Large intestine (tissue), 3 donors: ENCODE measurements at regions not wholly inside any gene's neighbourhood (a gene's known extent, or its start where the extent isn't known, plus 50 kb on each side); places are given as distances from the start of the nearest gene placed in this dataset.

Experiments used
- DNase-seq, 2 donors: peaks; one replicate each; pipeline versions ENCODE4 v3.0.0 to v3.0.0-alpha.2; 2013
- H3K27ac ChIP-seq: one replicate; pipeline ENCODE4 v1.5.1; 2013; ENCODE audit warnings: low read length
- H3K27me3 ChIP-seq: 2 replicates; pipeline ENCODE4 v1.6.1; 2013; ENCODE audit warnings: low read length; ENCODE audit not compliant: control insufficient read depth, insufficient read depth
- H3K36me3 ChIP-seq: 2 replicates; pipeline ENCODE4 v1.6.1; 2013; ENCODE audit warnings: low read length; ENCODE audit not compliant: control insufficient read depth, insufficient read depth
- H3K4me1 ChIP-seq: one replicate; pipeline ENCODE4 v1.6.1; 2013; ENCODE audit warnings: low read length; ENCODE audit not compliant: control insufficient read depth, insufficient read depth
- H3K4me3 ChIP-seq: one replicate; pipeline ENCODE4 v1.5.1; 2013; ENCODE audit warnings: low read length
- H3K9me3 ChIP-seq: one replicate; pipeline ENCODE4 v1.6.1; 2013; ENCODE audit warnings: mild to moderate bottlenecking, low read depth, low read length, moderate library complexity; ENCODE audit not compliant: control insufficient read depth
- WGBS: methylation state at CpG from one replicate; pipeline ENCODE4 v1.1.5; 2013; ENCODE audit warnings: low lambda C conversion rate; ENCODE audit not compliant: insufficient coverage; 5-methylcytosine and 5-hydroxymethylcytosine counted together

DNA sequence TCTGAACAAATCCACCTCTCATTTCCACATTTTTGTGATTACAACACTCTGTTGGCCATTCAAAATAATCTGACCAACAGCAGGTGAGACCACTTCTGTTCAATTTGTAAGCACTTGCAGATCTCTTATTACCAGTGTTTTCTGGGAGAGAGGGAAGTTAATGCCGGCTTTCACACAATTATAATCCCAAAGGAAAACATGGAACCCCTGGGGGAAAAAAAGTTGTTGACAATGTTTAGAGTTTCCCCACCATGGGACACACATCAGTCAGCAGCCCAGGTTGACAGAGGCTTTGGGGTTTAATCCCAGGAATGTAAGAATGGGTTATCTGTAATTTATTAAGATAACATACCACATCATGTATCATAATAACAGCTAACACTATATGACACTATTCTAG lies 68.4 kb upstream of the TNFSF4 start:
- Histone ChIP-seq H3K27me3 (no peaks in the 10 kb centered on the region), H3K9me3 (no peaks in the 10 kb centered on the region), H3K36me3 (no peaks in the 10 kb centered on the region), H3K27ac (no peak overlapping the region), H3K4me3 (no peak overlapping the region), H3K4me1 (no peaks in the 10 kb centered on the region)
- DNase-seq: no peak
- no CpG with 5 or more reads among the region's 1 CpG for WGBS

DNA sequence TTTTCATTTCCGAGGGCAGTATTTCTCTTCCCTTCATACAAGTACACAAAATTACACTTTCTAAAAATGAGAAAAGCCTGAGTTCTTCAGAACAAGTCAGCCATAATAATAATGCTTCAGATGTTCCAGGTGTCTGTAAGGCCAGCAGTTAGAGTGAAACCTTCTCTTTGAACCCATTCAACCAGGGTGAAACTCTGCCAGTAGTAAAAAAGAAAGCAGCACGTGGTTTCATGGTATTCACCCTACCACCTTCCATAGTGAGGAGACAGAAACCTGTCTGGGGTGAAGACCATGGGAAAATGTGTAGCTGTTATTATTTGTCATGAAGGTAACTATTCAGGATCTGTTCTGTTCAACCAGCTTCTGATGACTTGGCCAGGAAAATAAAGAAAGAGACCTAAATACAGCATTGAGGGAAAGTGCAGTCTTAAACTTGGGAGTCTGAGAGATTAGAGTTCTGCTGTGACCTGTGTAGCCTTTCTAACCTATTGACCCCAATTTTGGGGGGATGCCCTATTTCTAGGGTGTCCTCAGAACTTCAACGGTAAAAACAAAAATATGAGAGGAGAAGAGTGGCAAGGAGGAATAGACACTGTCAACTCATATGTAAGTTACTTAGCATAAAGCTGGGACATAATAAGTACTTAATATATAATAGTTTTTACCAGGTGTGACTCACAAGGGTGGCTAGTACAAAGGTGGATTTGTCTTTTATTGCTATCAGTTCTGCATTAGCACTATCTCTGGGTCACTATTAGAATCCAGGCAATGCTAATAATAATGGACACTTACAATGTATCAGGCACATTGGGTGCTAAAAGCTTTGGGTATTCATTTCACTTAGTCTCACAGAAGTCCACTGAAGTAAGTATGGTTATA lies 70.0 kb upstream of the TNFSF4 start:
- WGBS: no CpG with 5 or more reads among the region's 3 CpGs
- Histone ChIP-seq H3K4me3 (no peak overlapping the region), H3K27ac (no peak overlapping the region), H3K9me3 (no peaks in the 10 kb centered on the region), H3K4me1 (no peaks in the 10 kb centered on the region), H3K36me3 (no peaks in the 10 kb centered on the region), H3K27me3 (no peaks in the 10 kb centered on the region)
- no peak for DNase-seq

- no peak for DNase-seq
- Histone ChIP-seq H3K36me3 (no peaks in the 10 kb centered on the region), H3K27ac (no peak overlapping the region), H3K4me1 (no peaks in the 10 kb centered on the region), H3K27me3 (no peaks in the 10 kb centered on the region), H3K9me3 (no peaks in the 10 kb centered on the region), H3K4me3 (no peak overlapping the region)
- 100% methylated on average over 2 of the region's 7 CpGs for WGBS
These were observed 73.9 kb upstream of the TNFSF4 start for GRCh38 chr1:173280899-173281660.

GRCh38 chr1:173285048-173285447 lies 77.9 kb upstream of the TNFSF4 start:
- Histone ChIP-seq H3K36me3 (no peaks in the 10 kb centered on the region), H3K27me3 (no peaks in the 10 kb centered on the region), H3K27ac (no peak overlapping the region), H3K9me3 (no peaks in the 10 kb centered on the region), H3K4me1 (no peaks in the 10 kb centered on the region), H3K4me3 (no peak overlapping the region)
- no peak for DNase-seq
- 100% methylated on average over 3 of the region's 3 CpGs for WGBS

GRCh38 chr1:173287785-173288184 lies 80.7 kb upstream of the TNFSF4 start:
- WGBS: no CpG with 5 or more reads among the region's 1 CpG
- no peaks in the 10 kb centered on the region for H3K4me1 ChIP-seq
- no peak overlapping the region for H3K4me3 ChIP-seq
- H3K27me3 ChIP-seq: no peaks in the 10 kb centered on the region
- no peak overlapping the region for H3K27ac ChIP-seq
- H3K9me3 ChIP-seq: no peaks in the 10 kb centered on the region
- DNase-seq: no peak
- H3K36me3 ChIP-seq: no peaks in the 10 kb centered on the region

- H3K4me1 ChIP-seq: no peaks in the 10 kb centered on the region
- WGBS: 83% methylated on average over 1 of the region's 1 CpG
- no peaks in the 10 kb centered on the region for H3K9me3 ChIP-seq
- no peak for DNase-seq
- H3K36me3 ChIP-seq: no peaks in the 10 kb centered on the region
- H3K4me3 ChIP-seq: no peak overlapping the region
- no peak overlapping the region for H3K27ac ChIP-seq
- no peaks in the 10 kb centered on the region for H3K27me3 ChIP-seq
These were observed 86.6 kb upstream of the TNFSF4 start for GRCh38 chr1:173293756-173294155.

DNA sequence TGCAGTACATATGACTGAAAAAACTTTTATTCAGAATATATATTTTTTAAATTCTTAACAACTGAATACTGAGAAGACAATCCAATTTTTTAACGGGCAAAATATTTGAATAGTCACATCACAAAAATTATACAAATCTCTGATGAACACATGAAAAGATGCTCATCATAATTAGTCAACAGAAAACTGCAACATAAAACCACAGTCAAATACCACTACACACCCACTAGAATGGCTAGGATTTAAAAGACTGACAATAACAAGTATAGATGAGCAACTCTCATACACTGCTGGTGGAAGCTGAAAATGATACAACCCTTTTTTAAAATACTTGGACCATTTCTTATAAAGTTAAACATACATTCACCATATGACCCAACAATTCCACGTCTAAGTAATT lies 87.7 kb upstream of the TNFSF4 start:
- no peak overlapping the region for H3K27ac ChIP-seq
- H3K4me1 ChIP-seq: no peaks in the 10 kb centered on the region
- no peaks in the 10 kb centered on the region for H3K27me3 ChIP-seq
- H3K4me3 ChIP-seq: no peak overlapping the region
- DNase-seq: no peak
- no peaks in the 10 kb centered on the region for H3K9me3 ChIP-seq
- WGBS: 100% methylated on average over 1 of the region's 2 CpGs
- H3K36me3 ChIP-seq: no peaks in the 10 kb centered on the region

DNA sequence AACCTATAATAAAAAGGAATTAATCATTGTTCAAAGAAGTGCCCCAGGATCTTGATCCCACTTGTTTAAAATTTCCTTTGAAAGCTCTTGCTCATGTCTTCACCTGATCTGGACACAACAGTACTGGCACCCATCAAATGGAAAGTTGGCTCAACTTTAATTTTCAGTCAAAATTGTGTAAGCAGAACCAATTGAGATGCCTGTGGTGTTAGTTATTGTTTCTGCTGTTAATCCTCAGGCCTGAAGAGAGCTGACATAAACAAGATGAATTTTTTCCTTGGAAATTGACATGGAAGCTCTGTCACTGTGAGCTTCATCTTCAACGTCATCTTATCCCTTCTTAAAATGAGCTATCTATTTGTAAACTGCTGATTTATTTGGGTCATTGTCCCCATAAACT lies 88.3 kb upstream of the TNFSF4 start:
- no peaks in the 10 kb centered on the region for H3K36me3 ChIP-seq
- no peaks in the 10 kb centered on the region for H3K4me1 ChIP-seq
- DNase-seq: no peak
- H3K27ac ChIP-seq: no peak overlapping the region
- H3K9me3 ChIP-seq: no peaks in the 10 kb centered on the region
- 60% methylated on average over 1 of the region's 1 CpG for WGBS
- H3K27me3 ChIP-seq: no peaks in the 10 kb centered on the region
- no peak overlapping the region for H3K4me3 ChIP-seq

DNA sequence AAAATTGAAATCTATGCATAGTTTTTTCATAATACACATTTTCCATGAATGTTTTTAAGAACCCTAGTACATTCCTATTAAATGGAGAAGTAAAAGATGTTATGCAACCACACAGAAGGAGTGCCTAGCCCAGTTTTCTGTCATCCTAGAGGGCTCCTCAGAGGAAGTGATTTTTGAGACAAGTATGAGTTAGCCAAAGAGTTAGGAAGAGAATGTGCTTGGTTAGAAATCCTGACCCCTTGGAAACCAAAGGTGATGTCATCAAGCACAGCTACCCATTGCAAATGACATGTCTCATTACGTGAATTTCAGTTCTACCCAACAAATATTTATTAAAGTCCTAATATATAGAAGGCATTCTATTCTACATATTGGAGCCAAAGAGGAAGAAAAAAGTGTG lies 88.9 kb upstream of the TNFSF4 start:
- no CpG with 5 or more reads among the region's 1 CpG for WGBS

GRCh38 chr1:173297798-173298391 lies 90.8 kb upstream of the TNFSF4 start:
- Histone ChIP-seq H3K9me3 (no peaks in the 10 kb centered on the region), H3K27ac (no peak overlapping the region), H3K4me1 (no peaks in the 10 kb centered on the region), H3K4me3 (no peak overlapping the region), H3K36me3 (no peaks in the 10 kb centered on the region), H3K27me3 (no peaks in the 10 kb centered on the region)
- WGBS: 100% methylated on average over 1 of the region's 4 CpGs
- no peak for DNase-seq

More for the DNA sequence above, 88.9 kb upstream of the TNFSF4 start:
- no peaks in the 10 kb centered on the region for H3K27me3 ChIP-seq
- no peak for DNase-seq
- no peak overlapping the region for H3K4me3 ChIP-seq
- H3K4me1 ChIP-seq: no peaks in the 10 kb centered on the region
- H3K9me3 ChIP-seq: no peaks in the 10 kb centered on the region
- no peak overlapping the region for H3K27ac ChIP-seq
- no peaks in the 10 kb centered on the region for H3K36me3 ChIP-seq
